ENCODE measurements at regions not wholly inside any gene's neighbourhood (a gene's known extent, or its start where the extent isn't known, plus 50 kb on each side); places are given as distances from the start of the nearest gene placed in this dataset.

DNA sequence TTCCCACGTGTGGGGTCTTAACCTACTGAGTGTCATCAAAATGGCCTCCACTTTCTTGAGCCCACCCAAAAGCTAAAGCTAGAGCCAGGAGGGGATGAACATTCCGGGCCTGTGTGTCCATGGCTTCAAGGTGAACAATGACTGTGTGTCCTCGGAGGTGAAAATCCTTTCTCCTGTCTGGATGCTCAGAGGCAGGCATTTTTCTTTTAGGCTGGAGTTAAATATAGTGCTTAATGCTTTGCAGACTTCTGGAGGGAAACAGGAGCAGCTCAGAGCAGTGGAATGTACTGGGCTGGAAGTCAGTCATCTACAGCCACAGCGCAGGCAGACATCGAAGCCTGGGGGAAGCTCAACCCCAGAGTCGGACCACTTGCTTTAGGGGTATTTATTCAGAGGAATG lies 68.6 kb upstream of the TMEM45B start:
- DNase-seq (ENCODE audit: low read depth, low spot score) (no peak), FAIRE-seq (no peak), ATAC-seq (no peak)
- ChIA-PET CTCF (no interaction called here), RAD21 (ENCODE audit: unreplicated experiment) (no interaction called here), SMC1A (ENCODE audit: uncharacterized antibody, unreplicated experiment) (interaction anchor here (1.2 kb wide), 1 partner anchor 50 kb away, joined by 4 read pairs; no protein-coding TSS in a partner anchor), POLR2A (interaction anchor here (0.6 to 0.7 kb wide), 2 partner anchors 13 to 1363 kb away, joined by 3 read pairs; no protein-coding TSS in a partner anchor)
- Histone ChIP-seq H3K9ac (ENCODE audit: control insufficient read depth, insufficient read depth, low read length) (no peak overlapping the region), H3K4me2 (ENCODE audit: control insufficient read depth, insufficient read depth) (no peak overlapping the region), H3K36me3 (ENCODE audit: control insufficient read depth in 2 of 2, insufficient read depth in 2 of 2, low read length in 1 of 2) (no peaks in the 10 kb centered on the region), H3K9me3 (replicated peaks; ENCODE audit: control insufficient read depth, insufficient read depth, low read length) (no peaks in the 10 kb centered on the region), H4K20me1 (ENCODE audit: control insufficient read depth, insufficient read depth) (no peaks in the 10 kb centered on the region), H3K79me2 (ENCODE audit: control insufficient read depth, insufficient read depth, low read length) (no peaks in the 10 kb centered on the region), H3K4me3 (no peak overlapping the region), H3K27me3 (replicated peaks in 1 of 2; ENCODE audit: control insufficient read depth in 2 of 2, insufficient read depth in 2 of 2, low read length in 1 of 2) (no peaks in the 10 kb centered on the region; a peak in 1 of 4 replicates), H2AFZ (ENCODE audit: control insufficient read depth, low read depth, low read length) (no peak overlapping the region), H3K4me1 (ENCODE audit: control insufficient read depth, insufficient read depth, low read length) (no peaks in the 10 kb centered on the region), H3K27ac (ENCODE audit: control insufficient read depth, insufficient read depth) (no peak overlapping the region)
- no peak for TF ChIP-seq HCFC1 (IDR thresholded peaks at IDR 0.05; ENCODE audit: low read length)
- TF ChIP-seq, protein P1, sequence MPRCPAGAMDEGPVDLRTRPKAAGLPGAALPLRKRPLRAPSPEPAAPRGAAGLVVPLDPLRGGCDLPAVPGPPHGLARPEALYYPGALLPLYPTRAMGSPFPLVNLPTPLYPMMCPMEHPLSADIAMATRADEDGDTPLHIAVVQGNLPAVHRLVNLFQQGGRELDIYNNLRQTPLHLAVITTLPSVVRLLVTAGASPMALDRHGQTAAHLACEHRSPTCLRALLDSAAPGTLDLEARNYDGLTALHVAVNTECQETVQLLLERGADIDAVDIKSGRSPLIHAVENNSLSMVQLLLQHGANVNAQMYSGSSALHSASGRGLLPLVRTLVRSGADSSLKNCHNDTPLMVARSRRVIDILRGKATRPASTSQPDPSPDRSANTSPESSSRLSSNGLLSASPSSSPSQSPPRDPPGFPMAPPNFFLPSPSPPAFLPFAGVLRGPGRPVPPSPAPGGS (IDR thresholded peaks at IDR 0.05; ENCODE audit: borderline replicate concordance, insufficient read depth, low read depth, low read length, poor library complexity, severe bottlenecking): no peak
- no peak for TF ChIP-seq RUNX3 (IDR thresholded peaks at IDR 0.05; ENCODE audit: low read length)
- 19% methylated on average over 6 of the region's 6 CpGs for WGBS (ENCODE audit: insufficient coverage, insufficient replicate concordance, low lambda C conversion rate, missing lambda C conversion rate)
- in situ Hi-C loops (cut with MboI) (loop anchor here (5.0 to 10.0 kb wide), 2 partner anchors 385 to 632 kb away; no protein-coding TSS in a partner anchor), intact Hi-C loops (cut with micrococcal nuclease; ENCODE audit: unreplicated experiment) (no loop called here)
- no TSS peak for BruUV-seq (replicated peaks)

DNA sequence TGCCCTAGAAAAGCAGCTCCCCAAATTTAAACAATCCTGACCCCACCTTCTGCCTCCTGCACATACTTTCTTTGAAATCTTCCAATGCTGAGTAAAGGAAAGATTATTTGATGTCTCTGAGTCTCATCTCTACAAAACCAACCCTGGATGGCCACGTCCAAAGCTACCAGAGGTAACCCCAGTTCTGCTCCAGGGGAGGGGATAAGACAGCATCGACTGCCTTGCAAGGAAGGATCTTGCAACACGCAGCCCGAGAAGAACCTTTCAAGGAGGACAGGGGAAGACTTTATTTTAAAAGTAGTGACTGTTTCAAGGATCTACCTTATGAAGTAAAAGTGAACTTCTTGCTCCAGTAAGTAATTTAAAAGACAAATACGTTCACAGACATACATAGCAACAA lies 66.5 kb upstream of the TMEM45B start:
- Histone ChIP-seq H3K27me3 (replicated peaks in 1 of 2; ENCODE audit: control insufficient read depth in 2 of 2, insufficient read depth in 2 of 2, low read length in 1 of 2) (no peaks in the 10 kb centered on the region; a peak in 1 of 4 replicates), H4K20me1 (ENCODE audit: control insufficient read depth, insufficient read depth) (no peaks in the 10 kb centered on the region), H3K9me3 (replicated peaks; ENCODE audit: control insufficient read depth, insufficient read depth, low read length) (no peaks in the 10 kb centered on the region), H3K9ac (ENCODE audit: control insufficient read depth, insufficient read depth, low read length) (no peak overlapping the region), H3K79me2 (ENCODE audit: control insufficient read depth, insufficient read depth, low read length) (no peaks in the 10 kb centered on the region), H2AFZ (ENCODE audit: control insufficient read depth, low read depth, low read length) (no peak overlapping the region), H3K36me3 (ENCODE audit: control insufficient read depth in 2 of 2, insufficient read depth in 2 of 2, low read length in 1 of 2) (no peaks in the 10 kb centered on the region), H3K4me1 (ENCODE audit: control insufficient read depth, insufficient read depth, low read length) (no peaks in the 10 kb centered on the region), H3K4me2 (ENCODE audit: control insufficient read depth, insufficient read depth) (no peak overlapping the region), H3K27ac (ENCODE audit: control insufficient read depth, insufficient read depth) (no peak overlapping the region), H3K4me3 (no peak overlapping the region)
- ATAC-seq: no peak
- ChIA-PET RAD21 (ENCODE audit: unreplicated experiment) (no interaction called here), POLR2A (no interaction called here), SMC1A (ENCODE audit: uncharacterized antibody, unreplicated experiment) (interaction anchor here (0.6 kb wide), 1 partner anchor 624 kb away, joined by 4 read pairs; no protein-coding TSS in a partner anchor), CTCF (no interaction called here)
- no TSS peak for BruUV-seq (replicated peaks)
- 13% methylated on average over 5 of the region's 5 CpGs for WGBS (ENCODE audit: insufficient coverage, insufficient replicate concordance, low lambda C conversion rate, missing lambda C conversion rate)
- FAIRE-seq: no peak
- DNase-seq (ENCODE audit: low read depth, low spot score): no peak
- in situ Hi-C loops (cut with MboI) (loop anchor here (5.0 to 10.0 kb wide), 2 partner anchors 387 to 634 kb away; no protein-coding TSS in a partner anchor), intact Hi-C loops (cut with micrococcal nuclease; ENCODE audit: unreplicated experiment) (no loop called here)
- TF ChIP-seq, protein P2, sequence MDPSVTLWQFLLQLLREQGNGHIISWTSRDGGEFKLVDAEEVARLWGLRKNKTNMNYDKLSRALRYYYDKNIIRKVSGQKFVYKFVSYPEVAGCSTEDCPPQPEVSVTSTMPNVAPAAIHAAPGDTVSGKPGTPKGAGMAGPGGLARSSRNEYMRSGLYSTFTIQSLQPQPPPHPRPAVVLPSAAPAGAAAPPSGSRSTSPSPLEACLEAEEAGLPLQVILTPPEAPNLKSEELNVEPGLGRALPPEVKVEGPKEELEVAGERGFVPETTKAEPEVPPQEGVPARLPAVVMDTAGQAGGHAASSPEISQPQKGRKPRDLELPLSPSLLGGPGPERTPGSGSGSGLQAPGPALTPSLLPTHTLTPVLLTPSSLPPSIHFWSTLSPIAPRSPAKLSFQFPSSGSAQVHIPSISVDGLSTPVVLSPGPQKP (IDR thresholded peaks at IDR 0.05; ENCODE audit: low read depth, low read length): no peak
- TF ChIP-seq STAT3 (IDR thresholded peaks at IDR 0.05; ENCODE audit: low read depth, low read length) (no peak), ZNF384 (IDR thresholded peaks at IDR 0.05; ENCODE audit: borderline replicate concordance, low read depth, low read length) (no peak), ZNF24 (IDR thresholded peaks at IDR 0.05) (no peak), MEF2B (IDR thresholded peaks at IDR 0.05; ENCODE audit: partially characterized antibody, poor library complexity, severe bottlenecking) (no peak), NFYA (IDR thresholded peaks at IDR 0.05; ENCODE audit: borderline replicate concordance, low read depth, low read length) (no peak), CHD2 (IDR thresholded peaks at IDR 0.05; ENCODE audit: borderline replicate concordance, low read depth, low read length) (no peak), NBN (IDR thresholded peaks at IDR 0.05) (no peak), MTA3 (IDR thresholded peaks at IDR 0.05; ENCODE audit: borderline replicate concordance, low read length) (no peak), TARDBP (IDR thresholded peaks at IDR 0.05; ENCODE audit: borderline replicate concordance) (no peak), HDAC6 (IDR thresholded peaks at IDR 0.05; ENCODE audit: unreplicated experiment) (no peak), NR2F1 (conservative IDR thresholded peaks at IDR 0.05) (no peak), CREM (IDR thresholded peaks at IDR 0.05; ENCODE audit: low read depth) (no peak), EZH2 (IDR thresholded peaks at IDR 0.05; ENCODE audit: borderline replicate concordance, control insufficient read depth, low read depth, low read length) (no peak)
